ENCODE measurements at regions not wholly inside any gene's neighbourhood (a gene's known extent, or its start where the extent isn't known, plus 50 kb on each side); places are given as distances from the start of the nearest gene placed in this dataset.
A peak's percentile ranks its signal among the peaks of the same experiment; 100 is the strongest.
"Not testable (repeated sequence)": the region's sequence is repeated elsewhere in the genome, so short reads cannot be mapped to it uniquely, and the experiment has no call there.

GRCh38 chr7:91780521-91780920, 100.0 kb downstream of the MTERF1 start:
- no peak for DNase-seq (ENCODE audit: low spot score)

DNA sequence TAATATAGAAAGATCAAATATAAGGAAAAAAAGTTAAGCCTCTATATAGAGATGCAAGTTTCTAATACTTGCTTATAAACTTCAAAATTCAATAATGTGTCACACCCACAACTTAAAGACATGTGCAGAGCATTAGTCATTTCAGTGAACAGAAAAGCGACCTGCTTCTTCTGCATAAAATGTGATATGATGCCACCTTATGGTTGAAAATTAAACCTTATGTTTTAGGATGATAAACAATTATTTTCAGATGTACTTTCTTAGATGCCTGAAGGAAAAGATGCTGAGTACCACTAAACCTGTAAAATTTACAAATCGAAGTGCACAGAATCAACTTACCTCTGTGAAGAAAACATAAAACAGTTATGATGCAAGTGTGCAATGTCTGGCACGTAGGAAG, 96.0 kb downstream of the MTERF1 start:
- peak; percentile 0 for DNase-seq (ENCODE audit: low spot score)

DNA sequence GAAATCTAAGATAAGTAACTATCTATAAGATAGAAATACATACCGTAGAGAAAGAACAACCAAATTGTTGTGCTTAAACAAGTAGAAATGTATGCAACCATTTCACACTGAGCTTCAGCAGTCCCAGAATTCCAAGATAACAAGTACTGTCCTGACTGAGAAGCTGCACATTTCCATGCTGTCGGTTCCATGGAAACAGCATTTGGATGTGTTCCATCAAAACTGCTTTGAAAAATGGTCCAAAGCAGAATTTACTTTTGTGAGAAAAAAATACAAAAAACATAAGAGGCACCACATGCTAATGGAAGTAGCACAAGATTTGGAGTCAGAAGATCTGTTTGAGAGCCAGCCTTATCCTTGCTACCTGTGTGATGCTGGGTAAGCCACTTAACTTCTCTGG, 92.6 kb downstream of the MTERF1 start:
- DNase-seq (ENCODE audit: low spot score): no peak

- no peak for DNase-seq (ENCODE audit: low spot score)
Measured at GRCh38 chr7:91789086-91789485, 91.4 kb downstream of the MTERF1 start.

DNA sequence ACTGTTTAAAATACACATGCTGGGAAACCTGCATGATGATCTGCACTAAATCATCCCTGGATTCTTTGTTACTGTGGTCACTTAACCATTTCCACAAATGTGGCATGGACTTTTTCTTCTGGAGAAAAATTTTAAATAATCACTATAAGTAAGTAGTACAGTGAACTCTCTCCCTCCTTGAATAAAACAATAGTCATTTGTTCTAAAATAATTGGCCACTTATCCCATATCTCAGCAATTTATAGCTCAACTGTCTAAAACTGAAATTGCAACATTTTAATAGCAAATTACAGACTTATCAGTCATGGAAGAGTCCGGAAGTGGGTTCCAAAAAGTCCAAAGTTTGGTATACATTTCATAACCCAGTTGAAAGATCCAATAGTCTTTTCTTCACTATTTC, 90.9 kb downstream of the MTERF1 start:
- DNase-seq (ENCODE audit: low spot score): no peak

DNA sequence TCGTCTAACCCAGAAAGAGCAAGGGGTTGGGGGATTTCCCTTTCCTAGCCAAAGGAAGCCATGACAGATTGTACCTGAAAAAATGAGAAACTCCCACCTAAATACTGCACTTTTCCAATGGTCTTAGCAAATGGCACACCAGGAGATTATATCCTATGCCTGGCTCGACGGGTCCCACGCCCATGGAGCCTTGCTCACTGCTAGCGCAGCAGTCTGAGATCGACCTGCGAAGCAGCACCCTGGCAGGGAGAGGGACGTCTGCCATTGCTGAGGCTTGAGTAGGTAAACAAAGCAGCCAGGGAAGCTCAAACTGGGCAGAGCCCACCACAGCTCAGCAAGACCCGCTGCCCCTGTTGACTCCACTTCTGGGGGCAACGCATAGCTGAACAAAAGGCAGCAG, 89.9 kb downstream of the MTERF1 start:
- DNase-seq (ENCODE audit: low spot score): not testable (repeated sequence)

GRCh38 chr7:91796122-91796521, 84.4 kb downstream of the MTERF1 start:
- no peak for DNase-seq (ENCODE audit: low spot score)

DNA sequence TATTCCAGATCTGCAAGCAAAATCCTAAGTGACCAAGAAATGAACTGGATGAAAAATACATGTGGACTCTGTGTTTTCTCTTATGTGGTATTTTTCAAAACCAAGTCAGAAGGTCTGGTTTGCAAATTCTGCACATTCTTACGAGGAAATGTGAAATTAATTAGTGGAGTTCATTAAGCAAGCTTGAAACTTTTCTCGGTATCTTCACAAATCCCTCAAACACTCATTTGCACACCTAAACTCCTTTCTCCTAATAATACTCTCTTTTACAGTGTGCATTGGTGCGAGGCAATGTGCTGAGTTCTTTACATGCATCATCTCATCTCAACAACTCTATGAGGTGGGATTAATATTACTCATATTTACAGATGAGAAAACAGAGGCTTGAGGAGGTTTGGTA, 82.1 kb downstream of the MTERF1 start:
- no peak for DNase-seq (ENCODE audit: low spot score)

DNA sequence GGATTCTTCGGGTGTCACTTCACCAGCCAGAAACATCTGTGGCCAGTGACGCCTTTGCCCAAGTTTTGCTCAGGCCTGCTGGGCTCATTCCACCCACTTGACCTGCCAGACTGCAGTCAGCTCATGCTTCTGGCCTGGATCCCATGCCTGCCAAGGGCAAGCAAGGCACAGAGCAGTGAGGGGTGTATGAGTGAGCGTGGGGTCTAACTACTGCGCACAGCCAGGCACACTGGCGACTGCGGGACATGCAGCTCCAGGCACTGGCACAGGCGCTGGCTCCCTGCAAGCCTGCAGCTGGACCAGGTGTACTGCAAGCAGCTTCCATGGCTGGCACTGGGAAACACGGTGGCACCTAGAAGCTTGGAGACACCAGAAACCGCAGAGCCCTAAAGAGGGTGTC, 80.1 kb downstream of the MTERF1 start:
- no peak for DNase-seq (ENCODE audit: low spot score)

DNA sequence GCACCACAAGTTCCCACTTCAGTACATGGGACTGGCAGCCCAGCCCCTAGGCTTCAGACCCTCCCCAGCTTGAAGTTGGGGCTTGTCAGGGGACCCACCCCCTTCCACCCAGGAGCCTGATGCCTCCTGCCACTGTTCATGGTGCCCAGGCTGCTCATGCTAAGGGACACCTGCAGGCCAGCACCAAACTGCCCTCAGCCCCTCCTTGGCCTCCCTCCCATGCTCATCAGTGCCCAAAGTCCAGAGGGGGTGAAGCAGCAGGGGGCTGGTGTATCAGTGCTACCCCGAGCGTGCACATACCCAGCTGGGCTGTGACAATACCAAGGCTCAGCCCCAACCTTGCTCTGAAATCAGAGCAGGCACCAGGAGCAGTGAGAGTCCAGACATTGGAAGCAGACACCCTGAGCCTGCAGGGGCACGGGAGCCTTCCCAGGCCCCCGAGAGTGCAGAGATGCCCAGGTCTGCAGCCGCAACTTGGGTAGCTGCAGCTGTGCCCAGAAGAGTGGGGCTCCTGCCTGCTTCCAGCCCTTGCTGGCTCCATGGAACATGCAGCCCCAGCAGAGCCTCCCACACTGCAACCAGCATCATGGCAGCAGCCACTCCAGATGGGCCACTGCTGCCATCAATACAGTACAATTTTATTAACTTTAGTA, 79.0 kb downstream of the MTERF1 start:
- no peak for DNase-seq (ENCODE audit: low spot score)

GRCh38 chr7:91811236-91811635, 69.3 kb downstream of the MTERF1 start:
- DNase-seq (ENCODE audit: low spot score): no peak

- no peak for DNase-seq (ENCODE audit: low spot score)
Measured at GRCh38 chr7:91811641-91812040, 68.9 kb downstream of the MTERF1 start.

DNA sequence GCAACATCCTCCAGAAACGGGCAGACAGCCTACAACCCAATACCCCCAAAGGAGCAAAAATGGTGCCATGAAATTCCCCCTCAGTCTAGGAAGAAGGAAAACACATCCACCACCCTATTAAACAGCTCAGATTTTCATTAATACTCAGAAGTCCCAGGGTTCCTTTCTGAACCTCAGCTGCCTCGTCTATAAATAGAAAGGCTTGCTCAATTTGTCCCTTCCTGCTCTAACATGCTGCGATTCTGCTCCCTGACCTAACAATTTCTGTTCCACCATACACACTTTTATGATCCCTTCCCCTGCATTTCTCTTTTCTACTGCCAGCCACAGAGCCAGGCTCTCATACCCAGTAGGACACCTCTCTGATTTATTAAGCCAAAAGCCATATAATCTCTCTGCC, 68.1 kb downstream of the MTERF1 start:
- DNase-seq (ENCODE audit: low spot score): no peak

DNA sequence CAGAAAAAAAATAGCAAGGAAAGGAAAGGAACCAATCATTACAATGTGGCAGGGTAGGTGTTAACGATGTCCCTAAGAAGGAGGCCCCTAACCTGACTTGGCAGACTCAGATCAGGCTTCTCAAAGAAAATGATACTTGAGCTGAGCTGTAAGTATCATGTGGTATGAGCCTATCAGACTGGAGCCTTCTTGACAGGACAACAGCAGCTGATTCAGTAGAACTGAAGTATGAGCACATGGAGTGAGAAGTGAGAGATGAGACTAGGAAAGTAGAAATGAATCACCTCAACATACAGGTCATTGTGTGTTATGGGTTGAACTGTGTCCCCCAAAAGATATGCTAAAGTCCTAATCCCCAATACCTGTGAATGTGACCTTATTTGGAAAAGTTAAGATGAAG, 66.3 kb downstream of the MTERF1 start:
- no peak for DNase-seq (ENCODE audit: low spot score)

Data from activated CD4-positive, alpha-beta T cell treated with anti-CD3 and anti-CD28 coated beads, Interleukin-2, Interleukin-4, amounts not matched to agents 100 ng/mL and 50 ng/mL, durations not matched to agents 16 hours and 8 hours (primary cell).